NCI-H2227 (cell line): ENCODE measurements at regions not wholly inside any gene's neighbourhood (a gene's known extent, or its start where the extent isn't known, plus 50 kb on each side); places are given as distances from the start of the nearest gene placed in this dataset.
A peak's percentile ranks its signal among the peaks of the same experiment; 100 is the strongest.
"Not testable (repeated sequence)": the region's sequence is repeated elsewhere in the genome, so short reads cannot be mapped to it uniquely, and the experiment has no call there.

Experiments
- DNase-seq: peaks from one replicate; lab custom pipeline; 2025; ENCODE audit not compliant: unreplicated experiment; lab: John Stamatoyannopoulos, UW

- DNase-seq = peak; percentile 92
These were observed 88.0 kb upstream of the RPRML start for GRCh38 chr17:47066841-47067682.

GRCh38 chr17:47066095-47066494 is 87.0 kb upstream of the RPRML start:
- no peak for DNase-seq

- no peak for DNase-seq
These were observed 85.6 kb upstream of the RPRML start for GRCh38 chr17:47064684-47065083.

GRCh38 chr17:47063475-47063874 is 84.4 kb upstream of the RPRML start:
- no peak for DNase-seq

GRCh38 chr17:47062851-47063250 is 83.8 kb upstream of the RPRML start:
- not testable (repeated sequence) for DNase-seq

GRCh38 chr17:47060005-47060404 is 81.0 kb upstream of the RPRML start:
- not testable (repeated sequence) for DNase-seq

GRCh38 chr17:47057830-47058229 is 78.8 kb upstream of the RPRML start:
- DNase-seq = no peak

- not testable (repeated sequence) for DNase-seq
These were observed 78.2 kb upstream of the RPRML start for GRCh38 chr17:47057279-47057678.

- DNase-seq = not testable (repeated sequence)
These were observed 77.6 kb upstream of the RPRML start for GRCh38 chr17:47056687-47057086.
